RKO (cell line): ENCODE measurements at regions not wholly inside any gene's neighbourhood (a gene's known extent, or its start where the extent isn't known, plus 50 kb on each side); places are given as distances from the start of the nearest gene placed in this dataset.
"Not testable (repeated sequence)": the region's sequence is repeated elsewhere in the genome, so short reads cannot be mapped to it uniquely, and the experiment has no call there.

Experiments
- DNase-seq: peaks from one replicate; pipeline ENCODE4 v3.0.0-alpha.2; 2016; ENCODE audit warnings: low spot score

GRCh38 chr5:114054594-114054993 lies 307.3 kb upstream of the KCNN2 start:
- no peak for DNase-seq

- no peak for DNase-seq
Measured at GRCh38 chr5:114055318-114056184, 306.3 kb upstream of the KCNN2 start.

DNA sequence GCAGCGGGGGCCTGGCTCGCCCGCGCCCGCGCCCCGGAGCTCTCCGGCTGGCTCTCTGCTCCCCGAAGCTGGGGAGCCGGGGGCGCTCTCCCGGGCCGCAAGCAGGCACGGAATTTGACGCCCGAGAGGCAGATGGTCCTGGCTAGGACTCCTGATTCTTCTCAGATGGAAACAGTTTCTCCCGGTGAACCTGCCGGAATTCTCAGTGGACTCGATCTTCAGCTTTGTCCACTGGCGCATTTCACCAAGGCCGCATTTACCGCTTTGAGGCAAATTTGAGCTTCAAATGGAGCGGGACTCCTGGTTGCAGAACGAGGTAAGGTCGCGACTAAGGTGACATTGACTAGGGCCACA lies 305.7 kb upstream of the KCNN2 start:
- no peak for DNase-seq

DNA sequence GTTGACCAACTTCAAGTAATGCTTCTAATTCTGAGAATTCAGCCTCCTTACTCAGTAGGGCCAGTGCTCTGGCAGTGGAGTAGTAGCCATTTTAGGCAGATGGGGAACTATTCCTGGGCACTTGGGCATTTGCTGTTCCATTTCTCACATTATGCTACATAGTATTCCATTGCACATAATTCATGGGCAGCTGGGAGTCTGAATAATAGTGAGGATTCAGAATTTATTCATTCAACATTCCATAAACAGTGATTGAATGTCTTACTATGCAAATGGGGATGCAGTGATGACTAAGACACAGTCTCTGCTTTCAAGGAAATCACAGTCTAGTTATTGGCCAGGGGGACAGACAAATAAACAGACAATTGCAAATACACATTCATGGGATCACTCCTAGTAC lies 301.0 kb upstream of the KCNN2 start:
- DNase-seq: no peak

GRCh38 chr5:114062932-114063867 lies 298.7 kb upstream of the KCNN2 start:
- DNase-seq: no peak

DNA sequence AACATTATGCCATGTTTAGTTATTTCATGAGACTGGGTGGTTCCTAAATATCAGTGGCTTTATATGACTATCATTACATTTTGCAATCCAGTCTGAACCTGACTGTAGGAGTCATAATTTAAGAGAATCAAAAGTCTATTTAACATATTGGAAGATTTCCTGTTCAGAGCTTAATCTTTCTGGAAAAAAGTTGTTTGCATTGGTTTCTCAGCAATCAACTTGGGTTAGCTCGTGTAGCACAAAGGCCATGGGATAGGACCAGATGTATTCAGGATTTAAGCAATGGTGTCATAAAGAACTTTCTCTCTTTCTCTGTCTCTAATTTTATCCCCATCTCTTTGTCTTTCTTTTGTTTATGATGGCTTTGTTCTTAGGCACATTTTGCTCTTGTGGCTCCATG lies 296.0 kb upstream of the KCNN2 start:
- DNase-seq: no peak

- no peak for DNase-seq
Measured at GRCh38 chr5:114070093-114070722, 291.7 kb upstream of the KCNN2 start.

DNA sequence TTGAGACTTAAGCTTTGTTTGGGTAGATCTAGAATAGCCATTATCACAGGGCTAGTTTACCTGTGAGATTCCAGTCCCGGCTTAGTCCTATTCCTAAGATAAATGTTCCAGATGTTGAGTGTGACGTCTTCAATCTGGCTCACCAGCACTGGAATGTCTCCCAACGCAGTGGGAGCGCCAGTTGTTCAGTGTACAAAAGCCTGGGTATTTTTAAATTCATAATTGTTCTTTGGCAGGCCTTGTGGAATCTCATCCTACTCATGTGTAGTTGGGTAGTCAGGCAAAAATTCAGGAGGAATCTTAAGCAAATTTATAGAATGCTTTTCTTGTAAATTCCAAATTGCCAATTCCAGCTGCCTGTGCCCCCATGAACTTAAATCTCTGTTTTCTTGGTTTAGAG lies 272.6 kb upstream of the KCNN2 start:
- DNase-seq: no peak

DNA sequence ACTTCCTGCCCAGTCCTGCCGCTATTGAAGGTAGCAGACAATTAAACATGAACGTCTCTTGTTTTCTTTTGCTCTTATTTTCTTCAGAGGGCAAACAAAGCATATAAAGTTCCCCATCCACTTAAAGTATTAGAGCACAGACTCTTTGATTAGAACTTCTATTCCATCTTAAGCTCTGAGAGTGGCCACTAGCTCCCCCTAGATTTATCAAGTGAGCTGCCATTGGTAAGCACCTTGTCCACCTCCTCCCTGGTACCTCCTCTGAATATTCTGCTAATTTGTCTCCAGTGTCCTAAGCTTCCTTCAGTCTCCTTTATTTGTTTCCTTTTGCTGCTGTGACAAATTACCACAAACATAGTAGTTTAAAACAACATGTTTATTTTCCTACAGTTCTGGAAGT lies 264.3 kb upstream of the KCNN2 start:
- peak; percentile 15 for DNase-seq

DNA sequence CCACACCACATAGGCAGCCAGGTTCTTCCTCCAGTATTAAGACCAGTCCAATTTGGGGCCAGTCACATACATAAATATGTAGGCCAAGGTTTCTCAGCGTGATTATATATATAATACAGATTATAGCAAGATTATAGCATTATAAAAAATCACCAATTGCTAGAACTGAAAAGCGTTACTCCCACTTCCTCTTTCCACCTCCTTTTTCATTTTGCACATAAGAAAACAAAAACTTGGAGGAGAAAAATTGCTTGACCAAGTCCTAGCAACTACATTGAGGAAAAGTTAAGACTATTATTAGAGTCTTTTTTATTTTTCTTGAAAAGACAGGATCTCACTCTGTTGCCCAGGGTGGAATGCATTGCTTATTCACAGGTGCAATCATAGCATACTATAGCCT lies 262.7 kb upstream of the KCNN2 start:
- no peak for DNase-seq

DNA sequence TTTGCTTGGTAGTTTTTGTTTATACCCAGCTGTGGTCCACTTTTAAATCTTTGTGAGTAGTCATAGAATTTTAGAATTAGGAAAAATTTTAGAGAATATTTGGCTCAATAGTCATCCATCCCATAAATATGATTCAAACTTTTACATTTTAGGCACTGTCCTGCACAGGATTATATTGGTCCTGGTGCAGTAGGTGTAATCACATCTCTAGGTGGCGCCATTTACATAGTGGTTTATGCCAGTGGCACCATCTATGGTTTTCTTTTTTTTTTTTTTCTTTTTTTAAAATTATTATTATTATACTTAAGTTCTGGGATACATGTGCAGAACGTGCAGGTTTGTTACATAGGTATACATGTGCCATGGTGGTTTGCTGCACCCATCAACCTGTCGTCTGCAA lies 260.7 kb upstream of the KCNN2 start:
- DNase-seq: peak; percentile 68

- no peak for DNase-seq
Measured at GRCh38 chr5:114113604-114114003, 248.3 kb upstream of the KCNN2 start.

GRCh38 chr5:114116981-114117380 lies 244.9 kb upstream of the KCNN2 start:
- DNase-seq: no peak

GRCh38 chr5:114118511-114118910 lies 243.4 kb upstream of the KCNN2 start:
- DNase-seq: no peak

- DNase-seq: no peak
Measured at GRCh38 chr5:114120166-114120565, 241.7 kb upstream of the KCNN2 start.

DNA sequence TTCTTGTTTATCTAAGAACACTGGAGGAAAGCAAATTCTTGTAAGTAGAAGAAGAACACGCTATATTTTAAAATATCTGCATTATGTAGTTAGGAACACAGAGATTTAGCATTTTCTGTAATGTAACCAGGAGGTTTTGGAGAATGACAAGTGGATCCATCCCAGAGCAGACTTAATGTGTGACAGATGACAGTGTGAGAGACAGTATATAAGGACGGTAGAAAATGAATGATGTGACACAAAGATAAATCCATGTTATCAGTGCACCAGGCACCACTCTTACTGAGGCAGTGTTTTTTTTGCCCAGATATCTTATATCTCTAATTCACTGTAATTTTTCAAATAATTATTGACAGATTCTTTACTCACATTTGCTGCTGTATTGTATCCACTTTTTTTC lies 239.0 kb upstream of the KCNN2 start:
- no peak for DNase-seq

DNA sequence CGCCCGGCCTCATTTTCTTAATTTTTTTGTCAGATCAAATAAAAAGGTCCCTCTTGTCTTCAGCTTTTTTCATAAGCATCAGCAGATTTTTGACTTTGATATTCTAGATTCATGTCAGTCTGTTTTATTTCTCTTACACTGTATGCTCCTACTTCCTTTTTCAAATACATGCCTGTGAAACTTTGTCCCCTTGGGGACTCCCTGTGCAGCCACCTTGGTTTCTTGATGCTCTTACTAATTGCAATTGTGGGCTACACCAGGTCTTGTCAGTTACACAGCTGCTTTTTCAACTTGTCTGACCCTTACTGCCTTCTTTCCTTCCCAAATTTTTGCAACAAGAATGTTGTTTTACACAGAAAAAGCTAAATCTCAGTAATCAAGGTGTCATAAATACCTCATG lies 238.2 kb upstream of the KCNN2 start:
- DNase-seq: no peak

DNA sequence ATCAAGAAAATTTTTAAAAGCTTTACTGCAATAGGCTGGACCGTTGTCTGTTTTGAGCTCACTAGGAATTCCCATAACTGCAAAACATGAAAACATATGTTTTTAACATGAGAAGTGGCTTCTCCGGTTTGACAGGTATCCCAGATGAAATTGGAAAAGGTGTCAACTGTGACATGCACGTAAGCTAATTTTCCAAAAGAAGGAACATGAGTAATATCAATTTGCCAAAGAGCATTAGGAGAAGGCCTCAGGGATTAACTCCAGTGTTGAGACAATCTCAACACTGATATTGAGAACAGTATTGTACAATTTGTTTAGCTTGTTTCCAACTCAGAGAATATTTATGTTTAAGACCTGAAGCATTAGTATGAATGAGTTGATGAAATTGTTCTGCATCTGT lies 215.5 kb upstream of the KCNN2 start:
- no peak for DNase-seq

DNA sequence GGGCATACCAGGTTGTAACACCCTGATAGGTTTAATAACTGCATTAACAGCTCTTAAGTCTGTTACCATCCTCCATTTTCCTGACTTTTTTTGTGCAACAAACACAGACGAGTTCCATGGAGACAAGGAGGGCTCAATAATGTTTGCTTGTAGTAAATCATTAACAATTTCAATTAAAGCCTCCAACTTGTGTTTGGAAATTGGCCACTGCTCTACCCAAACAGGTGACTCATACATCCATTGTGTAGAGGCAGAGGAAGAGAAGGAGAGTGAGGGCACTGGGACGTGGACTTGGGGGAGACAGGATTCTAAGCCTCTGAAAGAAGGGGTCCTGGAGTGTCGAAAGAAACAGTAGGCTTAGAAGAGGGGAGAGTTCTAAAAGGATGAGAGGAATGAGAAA lies 213.6 kb upstream of the KCNN2 start:
- no peak for DNase-seq

DNA sequence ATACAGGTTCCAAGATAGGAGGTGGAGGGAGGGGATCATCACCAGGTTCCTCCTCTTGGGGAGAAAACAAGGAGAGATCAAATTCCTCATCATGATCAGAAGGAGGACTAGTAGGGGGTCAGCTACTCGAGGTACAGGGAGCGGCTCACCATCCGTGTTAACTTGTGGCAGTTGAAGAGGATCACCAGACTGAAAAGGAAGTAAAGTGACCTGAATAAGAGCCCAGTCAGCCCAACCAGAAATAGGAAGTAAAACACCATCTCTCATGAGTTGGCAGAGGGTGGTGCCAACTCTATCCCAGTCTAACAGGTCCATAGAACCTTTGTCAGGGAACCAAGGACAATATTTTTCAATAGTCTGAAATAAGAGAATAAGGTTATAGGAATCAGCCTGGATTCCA lies 213.1 kb upstream of the KCNN2 start:
- not testable (repeated sequence) for DNase-seq

GRCh38 chr5:114152656-114153360 lies 209.1 kb upstream of the KCNN2 start:
- no peak for DNase-seq

DNA sequence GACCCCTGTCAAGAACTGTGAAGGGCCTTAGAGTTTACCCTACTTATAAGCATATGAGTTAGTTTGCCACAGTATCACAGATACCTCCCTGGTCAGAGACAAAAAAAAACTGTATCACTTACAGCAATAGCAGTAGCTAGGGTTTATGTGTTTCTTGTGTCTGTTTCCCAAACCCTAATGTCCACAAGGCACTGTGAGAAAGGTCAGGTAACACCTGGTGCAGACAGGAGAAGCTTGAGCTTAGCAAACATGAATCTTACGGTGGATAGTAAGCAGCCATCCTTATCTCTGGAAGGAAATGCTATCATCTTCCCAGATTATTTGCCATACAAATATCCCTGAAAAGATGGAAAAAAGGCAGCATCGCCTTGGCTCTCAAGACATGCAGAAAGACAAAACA lies 208.5 kb upstream of the KCNN2 start:
- no peak for DNase-seq
